ENCODE measurements at regions not wholly inside any gene's neighbourhood (a gene's known extent, or its start where the extent isn't known, plus 50 kb on each side); places are given as distances from the start of the nearest gene placed in this dataset.
"Not testable (repeated sequence)": the region's sequence is repeated elsewhere in the genome, so short reads cannot be mapped to it uniquely, and the experiment has no call there.

DNA sequence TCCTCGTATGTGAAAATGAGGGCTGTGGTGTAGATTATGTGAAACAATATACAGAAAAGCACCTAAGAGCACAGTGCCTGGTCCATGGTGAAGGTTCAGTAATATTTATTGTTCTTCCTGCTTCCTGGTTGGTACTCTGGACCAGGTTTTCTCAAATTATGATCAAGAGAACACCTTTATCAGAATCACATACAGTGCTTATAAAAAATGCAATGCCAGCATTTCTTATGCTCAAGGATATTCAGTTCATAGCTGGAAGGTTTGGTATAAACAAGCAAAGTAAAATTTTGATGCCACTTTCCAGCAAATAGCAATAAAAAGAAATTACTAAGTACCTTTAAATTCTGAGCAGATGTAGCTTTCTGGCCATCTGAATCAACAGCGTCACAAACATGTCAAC is 1412.4 kb downstream of the RPA4 start:
- CTCF ChIA-PET: no interaction called here
- POLR2A ChIA-PET: no interaction called here
- no peak overlapping the region for H3K4me3 ChIP-seq (ENCODE audit: low read depth, low read length)

DNA sequence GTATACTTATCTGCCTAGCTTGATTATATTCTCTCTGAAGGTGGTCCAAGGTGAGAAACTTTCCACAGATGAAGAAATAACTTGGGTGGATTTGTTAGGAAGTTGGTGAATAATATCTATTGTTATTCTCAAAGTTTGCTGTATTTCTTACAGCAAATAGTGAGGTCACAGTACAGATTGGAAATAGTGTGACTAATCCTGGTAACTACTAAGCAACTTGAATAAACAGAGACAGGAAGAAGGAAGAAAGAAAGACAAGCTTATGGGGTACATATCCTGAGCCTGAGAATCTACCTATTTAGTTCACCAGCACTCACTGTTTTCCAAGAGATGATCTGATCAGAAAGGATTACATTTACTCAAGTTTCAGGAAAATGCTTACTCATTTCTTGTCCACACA is 1416.1 kb downstream of the RPA4 start:
- TF ChIP-seq, protein P1, sequence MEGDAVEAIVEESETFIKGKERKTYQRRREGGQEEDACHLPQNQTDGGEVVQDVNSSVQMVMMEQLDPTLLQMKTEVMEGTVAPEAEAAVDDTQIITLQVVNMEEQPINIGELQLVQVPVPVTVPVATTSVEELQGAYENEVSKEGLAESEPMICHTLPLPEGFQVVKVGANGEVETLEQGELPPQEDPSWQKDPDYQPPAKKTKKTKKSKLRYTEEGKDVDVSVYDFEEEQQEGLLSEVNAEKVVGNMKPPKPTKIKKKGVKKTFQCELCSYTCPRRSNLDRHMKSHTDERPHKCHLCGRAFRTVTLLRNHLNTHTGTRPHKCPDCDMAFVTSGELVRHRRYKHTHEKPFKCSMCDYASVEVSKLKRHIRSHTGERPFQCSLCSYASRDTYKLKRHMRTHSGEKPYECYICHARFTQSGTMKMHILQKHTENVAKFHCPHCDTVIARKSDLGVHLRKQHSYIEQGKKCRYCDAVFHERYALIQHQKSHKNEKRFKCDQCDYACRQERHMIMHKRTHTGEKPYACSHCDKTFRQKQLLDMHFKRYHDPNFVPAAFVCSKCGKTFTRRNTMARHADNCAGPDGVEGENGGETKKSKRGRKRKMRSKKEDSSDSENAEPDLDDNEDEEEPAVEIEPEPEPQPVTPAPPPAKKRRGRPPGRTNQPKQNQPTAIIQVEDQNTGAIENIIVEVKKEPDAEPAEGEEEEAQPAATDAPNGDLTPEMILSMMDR (IDR thresholded peaks at IDR 0.05; ENCODE audit: insufficient read depth, low read depth, low read length): no peak
- H3K4me3 ChIP-seq (ENCODE audit: low read depth, low read length): no peak overlapping the region
- DNase-seq (ENCODE audit: low read depth): no peak
- CTCF ChIA-PET: no interaction called here
- H3K36me3 ChIP-seq (ENCODE audit: control insufficient read depth, insufficient read depth, low read length): no peaks in the 10 kb centered on the region
- POLR2A ChIA-PET: no interaction called here
- H3K27me3 ChIP-seq (ENCODE audit: control insufficient read depth, insufficient read depth, low read length): no peaks in the 10 kb centered on the region

More for the DNA sequence above, 1412.4 kb downstream of the RPA4 start:
- no peak for DNase-seq (ENCODE audit: low read depth)
- Histone ChIP-seq H3K27me3 (ENCODE audit: control insufficient read depth, insufficient read depth, low read length) (no peaks in the 10 kb centered on the region), H3K36me3 (ENCODE audit: control insufficient read depth, insufficient read depth, low read length) (no peaks in the 10 kb centered on the region)
- TF ChIP-seq, protein P1 (IDR thresholded peaks at IDR 0.05; ENCODE audit: insufficient read depth, low read depth, low read length): no peak

DNA sequence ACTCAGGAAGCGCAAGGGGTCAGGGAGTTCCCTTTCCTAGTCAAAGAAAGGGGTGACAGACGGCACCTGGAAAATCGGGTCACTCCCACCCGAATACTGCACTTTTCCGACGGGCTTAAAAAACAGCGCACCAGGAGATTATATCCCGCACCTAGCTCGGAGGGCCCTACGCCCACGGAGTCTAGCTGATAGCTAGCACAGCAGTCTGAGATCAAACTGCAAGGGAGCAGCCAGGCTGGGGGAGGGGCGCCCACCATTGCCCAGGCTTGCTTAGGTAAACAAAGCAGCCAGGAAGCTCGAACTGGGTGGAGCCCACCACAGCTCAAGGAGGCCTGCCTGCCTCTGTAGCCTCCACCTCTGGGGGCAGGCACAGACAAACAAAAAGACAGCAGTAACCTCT is 1416.8 kb downstream of the RPA4 start:
- H3K36me3 ChIP-seq (ENCODE audit: control insufficient read depth, insufficient read depth, low read length); CTCF ChIA-PET; POLR2A ChIA-PET: not testable (repeated sequence)

DNA sequence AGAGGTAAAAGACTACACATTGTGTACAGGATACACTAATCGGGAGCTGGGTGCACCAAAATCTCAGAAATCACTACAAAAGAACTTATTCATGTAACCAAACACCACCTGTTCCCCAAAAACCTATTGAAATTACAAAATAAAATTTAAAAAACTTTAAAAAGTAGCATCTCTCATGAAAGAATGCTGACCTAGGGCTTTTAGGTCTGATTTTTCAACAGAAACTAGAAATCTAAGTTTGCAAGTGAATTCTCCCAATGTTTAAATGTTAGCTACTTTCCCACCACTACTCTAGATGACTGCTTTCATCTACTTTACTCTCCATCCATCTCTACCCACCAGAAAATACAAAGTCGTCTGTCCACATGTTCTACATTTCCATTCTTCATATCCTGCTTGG is 1447.7 kb downstream of the RPA4 start:
- H3K27me3 ChIP-seq (ENCODE audit: control insufficient read depth, insufficient read depth, low read length): no peaks in the 10 kb centered on the region
- TF ChIP-seq, protein P1 (IDR thresholded peaks at IDR 0.05; ENCODE audit: insufficient read depth, low read depth, low read length): no peak
- H3K4me3 ChIP-seq (ENCODE audit: low read depth, low read length): no peak overlapping the region
- DNase-seq (ENCODE audit: low read depth): no peak
- CTCF ChIA-PET: no interaction called here
- no peaks in the 10 kb centered on the region for H3K36me3 ChIP-seq (ENCODE audit: control insufficient read depth, insufficient read depth, low read length)
- POLR2A ChIA-PET: no interaction called here

More for the DNA sequence above, 1416.8 kb downstream of the RPA4 start:
- not testable (repeated sequence) for H3K4me3 ChIP-seq (ENCODE audit: low read depth, low read length); DNase-seq (ENCODE audit: low read depth); H3K27me3 ChIP-seq (ENCODE audit: control insufficient read depth, insufficient read depth, low read length)

DNA sequence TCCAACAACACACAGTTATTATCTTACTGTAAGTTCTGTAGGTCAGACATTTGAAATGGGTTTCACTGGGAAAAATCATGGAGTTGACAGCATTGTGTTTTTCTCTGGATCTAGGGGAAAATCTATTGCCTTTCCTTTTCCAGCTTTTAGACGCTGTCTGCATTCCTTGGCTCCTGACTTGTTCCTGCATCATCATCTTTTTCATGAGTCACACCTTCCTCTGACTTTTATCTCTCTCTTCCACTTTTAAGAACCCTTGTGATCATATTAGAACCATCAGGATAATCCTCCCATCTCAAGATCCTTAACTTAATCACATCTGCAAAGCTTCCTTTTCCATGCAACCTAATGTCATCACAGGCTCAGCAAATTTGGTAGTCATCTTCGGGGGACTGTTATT is 1454.8 kb downstream of the RPA4 start:
- Histone ChIP-seq H3K36me3 (ENCODE audit: control insufficient read depth, insufficient read depth, low read length) (no peaks in the 10 kb centered on the region), H3K27me3 (ENCODE audit: control insufficient read depth, insufficient read depth, low read length) (no peaks in the 10 kb centered on the region), H3K4me3 (ENCODE audit: low read depth, low read length) (no peak overlapping the region)
- POLR2A ChIA-PET: no interaction called here
- TF ChIP-seq, protein P1 (IDR thresholded peaks at IDR 0.05; ENCODE audit: insufficient read depth, low read depth, low read length): no peak
- DNase-seq (ENCODE audit: low read depth): no peak
- CTCF ChIA-PET: no interaction called here

DNA sequence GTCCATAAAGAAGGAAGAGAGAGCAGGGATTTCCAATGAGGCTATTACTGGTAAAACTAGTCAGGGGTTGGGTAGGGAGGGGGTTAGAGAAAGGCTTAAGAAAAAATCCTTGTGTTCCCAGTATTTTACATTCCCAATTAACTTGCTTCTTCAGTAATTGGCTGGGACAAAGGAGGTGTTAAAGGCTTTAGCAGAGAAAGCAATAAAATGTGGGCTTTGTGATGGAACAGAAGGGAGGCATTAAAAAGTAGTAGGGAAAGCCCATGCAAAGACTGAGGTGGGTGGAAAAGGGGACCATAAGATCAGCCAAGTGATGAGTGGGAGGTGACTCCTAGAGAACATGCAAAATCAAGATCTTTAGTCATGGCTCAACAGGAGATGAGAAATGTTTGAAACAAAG is 1467.2 kb downstream of the RPA4 start:
- no peak for DNase-seq (ENCODE audit: low read depth)
- ChIA-PET POLR2A (no interaction called here), CTCF (no interaction called here)
- Histone ChIP-seq H3K4me3 (ENCODE audit: low read depth, low read length) (no peak overlapping the region), H3K27me3 (ENCODE audit: control insufficient read depth, insufficient read depth, low read length) (no peaks in the 10 kb centered on the region), H3K36me3 (ENCODE audit: control insufficient read depth, insufficient read depth, low read length) (no peaks in the 10 kb centered on the region)
- TF ChIP-seq, protein P1 (IDR thresholded peaks at IDR 0.05; ENCODE audit: insufficient read depth, low read depth, low read length): no peak
